ENCODE measurements at regions not wholly inside any gene's neighbourhood (a gene's known extent, or its start where the extent isn't known, plus 50 kb on each side); places are given as distances from the start of the nearest gene placed in this dataset.

DNA sequence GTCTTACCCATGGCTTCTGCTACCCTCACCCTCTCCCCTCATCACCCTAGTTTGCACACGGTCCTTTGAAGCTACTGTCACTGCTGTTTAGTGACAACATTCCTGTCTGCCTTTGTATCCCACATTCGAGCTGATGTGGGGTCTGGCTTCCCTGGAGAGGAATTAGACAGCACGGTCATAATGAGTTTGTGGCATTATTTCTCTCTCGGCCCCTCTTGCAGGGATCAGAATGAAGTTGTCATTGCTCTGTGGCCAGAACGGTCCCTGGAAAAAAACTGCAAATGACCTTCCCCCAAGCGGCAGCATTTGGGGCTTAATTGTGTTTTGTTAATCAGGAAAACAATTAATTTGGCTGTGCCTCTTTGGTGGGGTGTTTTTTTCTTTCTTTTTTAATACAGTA is 317.2 kb upstream of the PODXL start:
- no peak overlapping the region for H3K4me3 ChIP-seq (ENCODE audit: control insufficient read depth, low read depth, low read length)
- DNase-seq (ENCODE audit: low read depth), result no peak
- TF ChIP-seq, protein P1, sequence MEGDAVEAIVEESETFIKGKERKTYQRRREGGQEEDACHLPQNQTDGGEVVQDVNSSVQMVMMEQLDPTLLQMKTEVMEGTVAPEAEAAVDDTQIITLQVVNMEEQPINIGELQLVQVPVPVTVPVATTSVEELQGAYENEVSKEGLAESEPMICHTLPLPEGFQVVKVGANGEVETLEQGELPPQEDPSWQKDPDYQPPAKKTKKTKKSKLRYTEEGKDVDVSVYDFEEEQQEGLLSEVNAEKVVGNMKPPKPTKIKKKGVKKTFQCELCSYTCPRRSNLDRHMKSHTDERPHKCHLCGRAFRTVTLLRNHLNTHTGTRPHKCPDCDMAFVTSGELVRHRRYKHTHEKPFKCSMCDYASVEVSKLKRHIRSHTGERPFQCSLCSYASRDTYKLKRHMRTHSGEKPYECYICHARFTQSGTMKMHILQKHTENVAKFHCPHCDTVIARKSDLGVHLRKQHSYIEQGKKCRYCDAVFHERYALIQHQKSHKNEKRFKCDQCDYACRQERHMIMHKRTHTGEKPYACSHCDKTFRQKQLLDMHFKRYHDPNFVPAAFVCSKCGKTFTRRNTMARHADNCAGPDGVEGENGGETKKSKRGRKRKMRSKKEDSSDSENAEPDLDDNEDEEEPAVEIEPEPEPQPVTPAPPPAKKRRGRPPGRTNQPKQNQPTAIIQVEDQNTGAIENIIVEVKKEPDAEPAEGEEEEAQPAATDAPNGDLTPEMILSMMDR (conservative IDR thresholded peaks at IDR 0.05; ENCODE audit: control insufficient read depth, insufficient read depth, low read depth, low read length), result no peak

DNA sequence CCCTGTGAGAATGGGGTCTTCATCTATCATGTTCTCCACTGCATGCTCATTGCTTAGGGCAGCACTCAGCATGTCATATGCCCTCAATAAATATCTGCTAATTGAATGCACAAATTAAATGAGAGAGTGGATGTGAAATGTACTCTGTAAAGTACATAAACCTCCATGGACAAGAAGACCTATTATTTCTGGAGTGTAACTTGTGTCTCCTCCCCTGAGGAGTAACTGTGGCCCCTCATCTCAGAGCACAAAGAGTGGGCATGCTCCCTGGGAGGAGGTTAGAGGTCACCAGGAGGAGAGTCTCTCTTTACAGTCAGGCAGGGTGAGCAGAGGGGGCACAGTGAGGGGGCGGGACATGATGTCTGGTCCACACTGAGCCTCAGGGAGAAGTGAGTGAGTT is 313.6 kb upstream of the PODXL start:
- DNase-seq (ENCODE audit: low read depth), result no peak
- TF ChIP-seq, protein P1 (conservative IDR thresholded peaks at IDR 0.05; ENCODE audit: control insufficient read depth, insufficient read depth, low read depth, low read length), result no peak
- no peak overlapping the region for H3K4me3 ChIP-seq (ENCODE audit: control insufficient read depth, low read depth, low read length)

DNA sequence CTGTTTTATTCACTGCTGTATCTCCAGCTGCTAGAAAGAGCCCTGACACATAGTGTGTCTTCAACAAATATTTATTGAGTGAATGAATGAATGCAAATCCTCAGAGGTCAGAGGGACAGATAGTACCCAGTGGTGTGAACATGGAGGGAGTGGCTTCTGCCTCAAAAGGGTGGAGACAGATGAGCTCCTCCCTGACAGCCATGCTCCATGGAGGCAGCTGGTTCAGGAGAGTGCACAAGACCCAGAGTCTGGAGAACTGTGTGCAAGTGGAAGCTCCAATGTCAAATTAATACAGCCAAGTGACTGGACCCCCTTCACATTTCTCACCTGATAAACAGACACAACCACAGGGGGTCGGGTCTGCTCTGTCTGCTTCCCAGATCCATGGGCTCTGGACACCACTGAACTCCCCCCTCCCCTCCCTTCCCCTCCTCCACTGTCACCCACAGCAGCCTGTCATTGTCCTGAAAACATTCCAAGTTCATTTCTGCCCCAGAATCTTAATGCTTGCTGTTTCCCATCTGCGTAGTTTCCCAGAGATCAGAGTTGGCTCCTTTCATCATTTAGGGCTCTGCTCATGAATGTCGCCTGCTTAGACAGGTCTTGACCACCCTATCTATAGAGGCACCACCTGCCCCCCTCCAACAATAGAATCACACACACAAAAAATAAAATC is 312.9 kb upstream of the PODXL start:
- TF ChIP-seq, protein P1 (conservative IDR thresholded peaks at IDR 0.05; ENCODE audit: control insufficient read depth, insufficient read depth, low read depth, low read length), result no peak
- H3K4me3 ChIP-seq (ENCODE audit: control insufficient read depth, low read depth, low read length), result no peak overlapping the region
- no peak for DNase-seq (ENCODE audit: low read depth)

DNA sequence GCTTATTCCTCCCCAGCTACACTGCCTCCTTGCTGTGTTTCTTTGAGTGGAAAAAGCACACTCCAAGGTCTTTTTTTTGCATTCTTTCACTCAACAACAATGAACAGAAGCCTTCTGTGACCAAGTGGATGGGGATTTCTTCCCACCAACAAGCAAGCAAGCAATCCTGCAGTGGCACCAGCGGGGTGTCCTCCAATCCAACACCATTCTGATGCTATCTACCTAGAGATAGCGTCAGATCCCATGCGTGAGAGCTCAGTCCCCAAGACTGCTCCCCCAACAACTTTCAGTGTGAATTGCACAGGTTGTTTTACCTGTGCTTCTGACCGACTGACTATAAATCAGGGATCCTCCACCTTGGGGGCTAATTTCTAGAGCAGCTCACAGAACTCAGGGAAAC is 311.0 kb upstream of the PODXL start:
- TF ChIP-seq, protein P1 (conservative IDR thresholded peaks at IDR 0.05; ENCODE audit: control insufficient read depth, insufficient read depth, low read depth, low read length), result no peak
- DNase-seq (ENCODE audit: low read depth), result no peak
- no peak overlapping the region for H3K4me3 ChIP-seq (ENCODE audit: control insufficient read depth, low read depth, low read length)

DNA sequence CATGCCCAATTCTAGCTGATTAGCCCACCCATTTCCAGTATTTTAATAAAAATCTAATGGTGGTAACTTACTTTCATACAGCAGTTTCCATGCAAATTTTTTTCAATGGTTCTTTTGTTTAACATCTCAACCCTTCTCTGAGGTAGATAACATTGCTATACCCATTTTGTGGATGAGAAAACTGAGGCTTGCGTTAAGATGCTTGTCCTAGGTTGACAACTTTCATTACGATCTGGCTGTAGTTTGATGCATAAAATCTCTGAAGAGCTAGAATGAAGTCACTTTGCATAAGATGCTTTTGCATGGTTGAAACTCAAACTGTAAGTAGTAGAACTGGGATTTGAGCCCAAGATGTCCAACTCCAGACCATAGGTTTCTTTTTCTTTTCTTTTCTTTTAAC is 309.5 kb upstream of the PODXL start:
- H3K4me3 ChIP-seq (ENCODE audit: control insufficient read depth, low read depth, low read length), result no peak overlapping the region
- TF ChIP-seq, protein P1 (conservative IDR thresholded peaks at IDR 0.05; ENCODE audit: control insufficient read depth, insufficient read depth, low read depth, low read length), result no peak
- no peak for DNase-seq (ENCODE audit: low read depth)

DNA sequence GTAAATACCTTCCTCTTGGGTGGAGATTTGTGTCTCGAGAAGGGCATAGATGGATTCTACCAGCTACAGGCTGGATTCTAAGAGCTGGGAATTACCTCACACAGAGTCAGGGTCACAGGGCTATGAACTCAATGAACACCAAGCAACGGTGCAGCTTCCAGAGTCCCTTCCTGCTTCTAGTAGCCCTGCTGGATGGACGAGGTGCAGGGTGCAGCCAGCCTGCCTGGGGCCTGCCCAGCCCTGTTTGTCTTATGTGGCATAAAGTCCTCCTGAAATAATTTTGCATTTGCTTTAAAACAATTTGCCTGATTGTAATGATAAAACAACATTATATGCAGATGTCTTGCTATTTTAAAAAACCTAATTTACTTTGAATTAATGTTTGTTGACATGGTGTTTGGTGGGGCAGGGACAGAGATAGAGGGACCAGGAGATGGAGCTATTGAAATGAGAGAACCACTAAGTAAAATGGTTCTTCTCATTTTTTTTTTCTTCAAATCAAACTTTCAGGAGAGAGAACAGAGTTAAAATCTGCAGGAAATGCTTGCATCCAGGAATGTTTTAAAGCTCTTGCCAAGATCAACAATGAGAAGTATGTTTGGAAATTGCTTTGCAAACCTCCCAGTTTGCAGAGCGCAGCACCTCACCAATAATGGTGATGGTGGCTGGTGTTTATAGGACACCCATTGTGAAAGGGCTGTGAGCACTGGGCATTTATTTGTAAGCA is 305.4 kb upstream of the PODXL start:
- no peak overlapping the region for H3K4me3 ChIP-seq (ENCODE audit: control insufficient read depth, low read depth, low read length)
- DNase-seq (ENCODE audit: low read depth), result no peak
- TF ChIP-seq, protein P1 (conservative IDR thresholded peaks at IDR 0.05; ENCODE audit: control insufficient read depth, insufficient read depth, low read depth, low read length), result no peak

All from fibroblast of mammary gland (primary cell).